K562 (cell line): ENCODE measurements at regions not wholly inside any gene's neighbourhood (a gene's known extent, or its start where the extent isn't known, plus 50 kb on each side); places are given as distances from the start of the nearest gene placed in this dataset.

Experiments
- ATF6 ChIP-seq: sonication (generic); formaldehyde crosslinking; IDR thresholded peaks from 2 replicates; pipeline ENCODE4 v1.4.0; 2020; ENCODE audit warnings: mild to moderate bottlenecking, missing genetic modification reagents
- CBFB ChIP-seq: sonication (generic); formaldehyde crosslinking; IDR thresholded peaks from 2 replicates; pipeline ENCODE4 v1.4.0; 2020; ENCODE audit warnings: mild to moderate bottlenecking, missing genetic modification reagents
- E2F6 ChIP-seq, 2 experiments: IDR thresholded peaks; 2 replicates each; pipeline ENCODE4 v1.6.1; 2011; ENCODE audit warnings: borderline replicate concordance in 1 of 2, control low read depth in 1 of 2, low read depth in 1 of 2, low read length in 1 of 2, mild to moderate bottlenecking in 1 of 2, mixed read lengths in 1 of 2, moderate library complexity in 1 of 2; ENCODE audit not compliant: insufficient read depth in 1 of 2, insufficient read length in 1 of 2, poor library complexity in 1 of 2, severe bottlenecking in 1 of 2; ENCODE audit errors: extremely low read depth in 1 of 2
- ELK1 ChIP-seq: sonication (generic); formaldehyde crosslinking; IDR thresholded peaks from 2 replicates; pipeline ENCODE4 v1.8.1; 2022; ENCODE audit warnings: missing genetic modification reagents
- ETV6 ChIP-seq, 3 experiments: fragments of 150-350 bp in 1 of 3; sonication (generic) in 1 of 3; formaldehyde crosslinking in 1 of 3; IDR thresholded peaks; 2 replicates each; pipeline versions ENCODE4 v1.6.1 to v1.8.0; 2014 to 2022; ENCODE audit warnings: borderline replicate concordance in 2 of 3, low read depth in 2 of 3, antibody characterized with exemption in 1 of 3, low read length in 1 of 3, mild to moderate bottlenecking in 1 of 3, missing genetic modification reagents in 1 of 3
- EZH2 ChIP-seq: IDR thresholded peaks from 2 replicates; pipeline ENCODE4 v1.6.1; 2012; ENCODE audit warnings: low read depth, mild to moderate bottlenecking, inconsistent platforms, low read length, borderline replicate concordance
- HCFC1 ChIP-seq: IDR thresholded peaks from 2 replicates; pipeline ENCODE4 v1.6.1; 2012; ENCODE audit warnings: low read depth, low read length, improper control_type of control experiment
- MNT ChIP-seq, 2 experiments: fragments of 450-650 bp; conservative IDR thresholded peaks; 2 replicates each; pipeline ENCODE4 v1.6.1; 2017; ENCODE audit warnings: mild to moderate bottlenecking in 2 of 2, moderate library complexity in 2 of 2
- NONO ChIP-seq, 2 experiments: fragments of 200-400 bp in 1 of 2; fragments of 450-650 bp in 1 of 2; formaldehyde crosslinking in 1 of 2; IDR thresholded peaks; 2 replicates each; pipeline ENCODE4 v1.6.1; 2017; ENCODE audit warnings: low read depth in 2 of 2, mild to moderate bottlenecking in 2 of 2, moderate library complexity in 2 of 2, low read length in 1 of 2
- PTBP1 ChIP-seq: fragments of 200-400 bp; formaldehyde crosslinking; IDR thresholded peaks from 2 replicates; pipeline ENCODE4 v1.6.1; 2017; ENCODE audit warnings: low read depth, low read length
- SIN3A ChIP-seq, 2 experiments: fragments of 150-350 bp in 1 of 2; IDR thresholded peaks; 2 replicates each; pipeline ENCODE4 v1.6.1; 2011 to 2016; ENCODE audit warnings: borderline replicate concordance in 2 of 2, low read depth in 2 of 2, low read length in 2 of 2, mild to moderate bottlenecking in 2 of 2, moderate library complexity in 2 of 2; ENCODE audit not compliant: control insufficient read depth in 1 of 2
- ZNF41 ChIP-seq: fragments of 250-450 bp; sonication (Bioruptor Pico); conservative IDR thresholded peaks from 2 replicates; pipeline ENCODE4 v1.4.0; 2020; ENCODE audit warnings: mild to moderate bottlenecking
- ZNF79 ChIP-seq: fragments of 250-450 bp; sonication (Bioruptor Pico); IDR thresholded peaks from 2 replicates; pipeline ENCODE4 v1.4.0; 2020; ENCODE audit warnings: low read depth, mild to moderate bottlenecking, moderate library complexity

GRCh38 chr12:91704446-91704845 is 441.2 kb downstream of the BTG1 start (continued):
- TF ChIP-seq ATF6 (CRISPR knock-in tag), result no peak
- no peak for TF ChIP-seq MNT (conservative IDR thresholded peaks at IDR 0.05)
- no peak for TF ChIP-seq NONO (IDR thresholded peaks at IDR 0.05; ENCODE audit: low read depth in 2 of 2, low read length in 1 of 2)
- TF ChIP-seq ZNF41 (CRISPR knock-in tag), result no peak
- TF ChIP-seq SIN3A (IDR thresholded peaks at IDR 0.05; ENCODE audit: borderline replicate concordance in 2 of 2, control insufficient read depth in 1 of 2, low read depth in 2 of 2, low read length in 2 of 2), result no peak
- TF ChIP-seq EZH2, result no peak
- no peak for TF ChIP-seq PTBP1
- TF ChIP-seq HCFC1, result no peak
- TF ChIP-seq CBFB, result no peak
- TF ChIP-seq ETV6 (IDR thresholded peaks at IDR 0.05; ENCODE audit: borderline replicate concordance in 1 of 2, low read depth in 2 of 2, low read length in 1 of 2), result no peak
- no peak for TF ChIP-seq ETV6 (CRISPR knock-in tag; IDR thresholded peaks at IDR 0.05; ENCODE audit: borderline replicate concordance)
- no peak for TF ChIP-seq E2F6 (IDR thresholded peaks at IDR 0.05; ENCODE audit: borderline replicate concordance in 1 of 2, extremely low read depth in 1 of 2, insufficient read depth in 1 of 2, insufficient read length in 1 of 2, low read depth in 1 of 2, low read length in 1 of 2, poor library complexity in 1 of 2, severe bottlenecking in 1 of 2)
- TF ChIP-seq ZNF79 (CRISPR knock-in tag), result no peak
- no peak for TF ChIP-seq ELK1 (CRISPR knock-in tag)
